H9 (cell line): ENCODE measurements at regions not wholly inside any gene's neighbourhood (a gene's known extent, or its start where the extent isn't known, plus 50 kb on each side); places are given as distances from the start of the nearest gene placed in this dataset.

ENCODE experiments used
- DNase-seq: peaks from one replicate; pipeline ENCODE4 v3.0.0-alpha.2; 2017
- H2AFZ ChIP-seq: one replicate; pipeline ENCODE4 v1.6.1; 2013; ENCODE audit warnings: mild to moderate bottlenecking, low read length, control low read depth, moderate library complexity
- H2AK5ac ChIP-seq: 2 replicates; pipeline ENCODE4 v1.6.1; 2013; ENCODE audit warnings: low read length, control low read depth, mixed read lengths; ENCODE audit not compliant: insufficient read length
- H2BK120ac ChIP-seq: one replicate; pipeline ENCODE4 v1.6.1; 2013; ENCODE audit warnings: low read depth, mild to moderate bottlenecking, low read length, control low read depth, inconsistent platforms; ENCODE audit not compliant: poor library complexity, severe bottlenecking
- H2BK12ac ChIP-seq: 2 replicates; pipeline ENCODE4 v1.6.1; 2013; ENCODE audit warnings: low read length, control low read depth, mixed read lengths, low read depth; ENCODE audit not compliant: insufficient read length
- H2BK15ac ChIP-seq: 2 replicates; pipeline ENCODE4 v1.6.1; 2013; ENCODE audit warnings: low read depth, low read length, control low read depth
- H2BK20ac ChIP-seq: one replicate; pipeline ENCODE4 v1.6.1; 2013; ENCODE audit warnings: low read depth, mild to moderate bottlenecking, low read length, control low read depth, inconsistent platforms; ENCODE audit not compliant: poor library complexity, severe bottlenecking
- H2BK5ac ChIP-seq: 2 replicates; pipeline ENCODE4 v1.6.1; 2013; ENCODE audit warnings: low read length, control low read depth, mixed read lengths; ENCODE audit not compliant: insufficient read length
- H3K14ac ChIP-seq: 2 replicates; pipeline ENCODE4 v1.6.1; 2013; ENCODE audit warnings: low read length, control low read depth; ENCODE audit not compliant: insufficient read depth
- H3K18ac ChIP-seq: 2 replicates; pipeline ENCODE4 v1.6.1; 2013; ENCODE audit warnings: low read depth, mild to moderate bottlenecking, mixed read lengths, low read length, control low read depth; ENCODE audit not compliant: insufficient read length
- H3K23ac ChIP-seq: 2 replicates; pipeline ENCODE4 v1.6.1; 2013; ENCODE audit warnings: low read length, control low read depth, mixed read lengths, low read depth; ENCODE audit not compliant: insufficient read length
- H3K23me2 ChIP-seq: 2 replicates; pipeline ENCODE4 v1.6.1; 2013; ENCODE audit warnings: low read depth, mild to moderate bottlenecking, mixed read lengths, low read length, control low read depth; ENCODE audit not compliant: insufficient read length, poor library complexity, severe bottlenecking
- H3K27ac ChIP-seq: 2 replicates; pipeline ENCODE4 v1.5.1; 2013; ENCODE audit warnings: low read length, control low read depth, mixed read lengths, low read depth; ENCODE audit not compliant: insufficient read length
- H3K27me3 ChIP-seq: 2 replicates; pipeline ENCODE4 v1.6.1; 2013; ENCODE audit warnings: low read length, control low read depth, inconsistent platforms; ENCODE audit not compliant: insufficient read depth
- H3K4ac ChIP-seq: 2 replicates; pipeline ENCODE4 v1.6.1; 2013; ENCODE audit warnings: low read depth, mild to moderate bottlenecking, control low read depth, inconsistent platforms, low read length, moderate library complexity
- H3K4me1 ChIP-seq: 2 replicates; pipeline ENCODE4 v1.6.1; 2013; ENCODE audit warnings: low read length, control low read depth, inconsistent platforms; ENCODE audit not compliant: insufficient read depth
- H3K4me2 ChIP-seq: 2 replicates; pipeline ENCODE4 v1.6.1; 2013; ENCODE audit warnings: low read length, control low read depth, mixed read lengths; ENCODE audit not compliant: insufficient read length, insufficient read depth
- H3K56ac ChIP-seq: 2 replicates; pipeline ENCODE4 v1.6.1; 2013; ENCODE audit warnings: low read depth, mild to moderate bottlenecking, mixed read lengths, low read length, control low read depth; ENCODE audit not compliant: insufficient read length
- H3K79me1 ChIP-seq: 2 replicates; pipeline ENCODE4 v1.6.1; 2013; ENCODE audit warnings: low read depth, mild to moderate bottlenecking, moderate library complexity, low read length, control low read depth, inconsistent platforms; ENCODE audit not compliant: insufficient read depth, poor library complexity, severe bottlenecking
- H3K79me2 ChIP-seq: 2 replicates; pipeline ENCODE4 v1.6.1; 2013; ENCODE audit warnings: low read length, control low read depth, inconsistent platforms; ENCODE audit not compliant: insufficient read depth
- H3K9ac ChIP-seq: 2 replicates; pipeline ENCODE4 v1.6.1; 2013; ENCODE audit warnings: low read length, control low read depth, mixed read lengths; ENCODE audit not compliant: insufficient read length; ENCODE audit errors: extremely low read depth
- H3K9me3 ChIP-seq: one replicate; pipeline ENCODE4 v1.6.1; 2013; ENCODE audit warnings: low read depth, low read length, inconsistent platforms; ENCODE audit not compliant: control insufficient read depth
- H3T11ph ChIP-seq: one replicate; pipeline ENCODE4 v1.6.1; 2013; ENCODE audit warnings: mild to moderate bottlenecking, low read length, control low read depth, inconsistent platforms
- H4K20me1 ChIP-seq: one replicate; pipeline ENCODE4 v1.6.1; 2013; ENCODE audit not compliant: control insufficient read depth, insufficient read length, insufficient read depth
- H4K5ac ChIP-seq: 2 replicates; pipeline ENCODE4 v1.6.1; 2013; ENCODE audit warnings: low read depth, mild to moderate bottlenecking, mixed read lengths, low read length, control low read depth; ENCODE audit not compliant: insufficient read length
- H4K8ac ChIP-seq: replicated peaks from 2 replicates; pipeline ENCODE4 v1.6.1; 2013; ENCODE audit warnings: low read length, control low read depth, mixed read lengths, low read depth; ENCODE audit not compliant: insufficient read length
- H4K91ac ChIP-seq: 2 replicates; pipeline ENCODE4 v1.6.1; 2013; ENCODE audit warnings: low read depth, mild to moderate bottlenecking, moderate library complexity, mixed read lengths, low read length, control low read depth; ENCODE audit not compliant: insufficient read length
- H3K27ac Mint-ChIP-seq, 3 experiments: 2 replicates in 2 of 3; 3 replicates in 1 of 3; pipeline ENCODE4 v1.8.0; 2020 to 2021; ENCODE audit warnings: mixed read lengths in 3 of 3, mild to moderate bottlenecking in 1 of 3, moderate library complexity in 1 of 3
- H3K27me3 Mint-ChIP-seq: 2 replicates; pipeline ENCODE4 v1.8.0; 2021; ENCODE audit warnings: low read depth, mild to moderate bottlenecking, moderate library complexity, mixed read lengths
- H3K36me3 Mint-ChIP-seq, 3 experiments: 2 replicates in 2 of 3; 3 replicates in 1 of 3; pipeline ENCODE4 v1.8.0; 2020 to 2021; ENCODE audit warnings: low read depth in 3 of 3, mixed read lengths in 3 of 3; ENCODE audit not compliant: insufficient read depth in 1 of 3
- H3K4me1 Mint-ChIP-seq, 2 experiments: 2 replicates each; pipeline ENCODE4 v1.8.0; 2020; ENCODE audit warnings: mixed read lengths in 2 of 2
- H3K4me3 Mint-ChIP-seq, 2 experiments: 2 replicates in 1 of 2; 3 replicates in 1 of 2; pipeline ENCODE4 v1.8.0; 2020 to 2021; ENCODE audit warnings: mild to moderate bottlenecking in 2 of 2, mixed read lengths in 2 of 2, moderate library complexity in 1 of 2
- H3K9me3 Mint-ChIP-seq, 2 experiments: 2 replicates in 1 of 2; 3 replicates in 1 of 2; pipeline ENCODE4 v1.8.0; 2020; ENCODE audit warnings: mild to moderate bottlenecking in 2 of 2, mixed read lengths in 2 of 2, moderate library complexity in 1 of 2
- CTCF ChIP-seq: fragments of 200-600 bp; sonication (generic); conservative IDR thresholded peaks from 3 replicates; pipeline ENCODE4 v1.8.0; 2021; ENCODE audit warnings: antibody characterized with exemption, mild to moderate bottlenecking
- WGBS: extraction: QIAGEN DNeasy Blood & Tissue Kit; methylation state at CpG from one replicate; pipeline ENCODE4 v1.1.7; 2013; ENCODE audit warnings: missing lambda C conversion rate, low lambda C conversion rate, mixed read lengths; ENCODE audit not compliant: insufficient read length; ENCODE audit errors: extremely low coverage; 5-methylcytosine and 5-hydroxymethylcytosine counted together

- Histone ChIP-seq H3K4ac (no peak overlapping the region), H2BK12ac (no peak overlapping the region), H3T11ph (no peak overlapping the region), H3K18ac (no peak overlapping the region), H3K56ac (no peak overlapping the region), H2BK120ac (no peak overlapping the region), H2BK15ac (no peak overlapping the region), H2BK20ac (no peak overlapping the region), H4K20me1 (no peaks in the 10 kb centered on the region), H3K9me3 (no peaks in the 10 kb centered on the region), H4K91ac (no peak overlapping the region), H3K27ac (no peak overlapping the region), H3K79me1 (no peaks in the 10 kb centered on the region), H3K79me2 (no peaks in the 10 kb centered on the region), H3K4me2 (no peak overlapping the region), H3K23me2 (no peaks in the 10 kb centered on the region), H3K9ac (no peak overlapping the region), H3K4me1 (no peaks in the 10 kb centered on the region), H2AK5ac (no peak overlapping the region), H4K8ac (no peak overlapping the region), H3K14ac (no peak overlapping the region), H3K27me3 (no peaks in the 10 kb centered on the region), H4K5ac (no peak overlapping the region), H2BK5ac (no peak overlapping the region), H3K23ac (no peak overlapping the region), H2AFZ (no peak overlapping the region)
- Mint-ChIP-seq H3K27me3 (peaks cover 18% of the 10 kb centered on the region), H3K4me1 (peaks cover 15% of the 10 kb centered on the region in 2 experiments), H3K9me3 (no peaks in the 10 kb centered on the region; a peak in 1 of 5 replicates), H3K27ac (no peak overlapping the region), H3K36me3 (no peaks in the 10 kb centered on the region), H3K4me3 (no peak overlapping the region)
- TF ChIP-seq CTCF, result no peak
- WGBS, result no CpG with 5 or more reads among the region's 14 CpGs
- DNase-seq, result no peak
These were observed 321.1 kb upstream of the ZMIZ1 start for GRCh38 chr10:78747401-78748234.
